GM20000 (cell line): ENCODE measurements at regions not wholly inside any gene's neighbourhood (a gene's known extent, or its start where the extent isn't known, plus 50 kb on each side); places are given as distances from the start of the nearest gene placed in this dataset.

ENCODE experiments used
- DNase-seq: peaks from one replicate; pipeline ENCODE4 v3.0.0; 2012; ENCODE audit warnings: low spot score
- TF ChIP-seq, protein P1 (sequence below): IDR thresholded peaks from 2 replicates; pipeline ENCODE4 v1.5.1; 2012; ENCODE audit warnings: mild to moderate bottlenecking, control low read depth; ENCODE audit errors: extremely low read depth, missing control alignments

DNA sequence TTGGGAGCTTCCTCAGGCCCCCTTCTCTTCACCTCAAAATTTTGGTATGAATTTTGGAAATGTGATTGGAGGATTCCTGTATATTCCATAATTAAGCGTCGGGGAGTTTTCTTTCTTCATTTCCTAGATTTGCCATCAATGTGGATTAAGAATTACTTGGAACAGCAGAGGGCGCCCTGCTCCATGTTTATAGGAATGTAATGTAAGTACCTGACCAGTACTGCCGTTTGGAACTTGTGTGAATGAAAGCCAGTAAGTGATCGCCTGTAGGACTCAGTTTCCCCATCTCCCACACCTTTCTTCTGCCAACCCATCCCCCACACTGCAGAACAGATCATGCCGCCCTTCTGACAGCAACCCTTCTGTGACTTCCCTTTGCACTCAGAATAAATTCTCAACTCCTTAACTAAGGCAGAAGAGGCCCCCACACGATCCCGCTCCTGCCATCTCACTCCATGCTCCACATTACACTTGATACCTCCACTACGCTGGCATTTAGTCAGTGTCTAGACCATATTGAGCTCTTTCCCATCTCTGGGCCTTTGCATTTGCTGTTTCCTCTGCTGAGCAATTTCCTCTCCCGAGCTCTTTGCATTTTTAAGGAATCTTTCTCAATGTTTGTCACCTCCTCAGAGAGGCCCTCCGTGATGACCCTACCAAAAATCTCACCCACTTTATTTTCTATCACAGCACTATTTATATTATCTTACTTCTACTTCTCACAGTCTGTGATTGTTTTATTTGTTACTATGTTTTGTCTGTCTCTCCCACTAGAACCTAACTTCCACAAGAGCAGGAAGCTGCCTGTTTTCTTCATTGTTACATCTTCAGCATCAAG lies 79.5 kb upstream of the HTR4 start:
- DNase-seq = peak; percentile 26
- TF ChIP-seq, protein P1, sequence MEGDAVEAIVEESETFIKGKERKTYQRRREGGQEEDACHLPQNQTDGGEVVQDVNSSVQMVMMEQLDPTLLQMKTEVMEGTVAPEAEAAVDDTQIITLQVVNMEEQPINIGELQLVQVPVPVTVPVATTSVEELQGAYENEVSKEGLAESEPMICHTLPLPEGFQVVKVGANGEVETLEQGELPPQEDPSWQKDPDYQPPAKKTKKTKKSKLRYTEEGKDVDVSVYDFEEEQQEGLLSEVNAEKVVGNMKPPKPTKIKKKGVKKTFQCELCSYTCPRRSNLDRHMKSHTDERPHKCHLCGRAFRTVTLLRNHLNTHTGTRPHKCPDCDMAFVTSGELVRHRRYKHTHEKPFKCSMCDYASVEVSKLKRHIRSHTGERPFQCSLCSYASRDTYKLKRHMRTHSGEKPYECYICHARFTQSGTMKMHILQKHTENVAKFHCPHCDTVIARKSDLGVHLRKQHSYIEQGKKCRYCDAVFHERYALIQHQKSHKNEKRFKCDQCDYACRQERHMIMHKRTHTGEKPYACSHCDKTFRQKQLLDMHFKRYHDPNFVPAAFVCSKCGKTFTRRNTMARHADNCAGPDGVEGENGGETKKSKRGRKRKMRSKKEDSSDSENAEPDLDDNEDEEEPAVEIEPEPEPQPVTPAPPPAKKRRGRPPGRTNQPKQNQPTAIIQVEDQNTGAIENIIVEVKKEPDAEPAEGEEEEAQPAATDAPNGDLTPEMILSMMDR = peak; percentile 72

DNA sequence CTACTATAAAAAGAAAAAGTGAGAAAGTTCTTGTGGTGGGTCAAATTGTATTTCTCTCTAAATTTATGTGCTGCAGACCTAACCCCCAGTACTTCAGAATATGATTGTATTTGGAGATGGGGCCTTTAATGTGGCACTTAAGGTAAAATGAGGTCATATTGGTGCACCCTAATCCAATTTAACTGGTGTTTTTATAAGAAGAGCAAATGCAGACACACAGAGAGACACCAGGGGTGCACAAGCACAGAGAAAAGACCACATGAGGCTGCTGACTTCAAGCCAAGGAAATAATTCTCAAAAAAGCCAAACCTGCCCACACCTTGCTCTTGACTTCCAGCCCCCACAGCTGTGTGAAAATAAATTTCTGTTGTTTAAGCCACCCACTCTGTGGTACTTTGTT lies 80.2 kb upstream of the HTR4 start:
- no peak for DNase-seq
- TF ChIP-seq, protein P1 = no peak

DNA sequence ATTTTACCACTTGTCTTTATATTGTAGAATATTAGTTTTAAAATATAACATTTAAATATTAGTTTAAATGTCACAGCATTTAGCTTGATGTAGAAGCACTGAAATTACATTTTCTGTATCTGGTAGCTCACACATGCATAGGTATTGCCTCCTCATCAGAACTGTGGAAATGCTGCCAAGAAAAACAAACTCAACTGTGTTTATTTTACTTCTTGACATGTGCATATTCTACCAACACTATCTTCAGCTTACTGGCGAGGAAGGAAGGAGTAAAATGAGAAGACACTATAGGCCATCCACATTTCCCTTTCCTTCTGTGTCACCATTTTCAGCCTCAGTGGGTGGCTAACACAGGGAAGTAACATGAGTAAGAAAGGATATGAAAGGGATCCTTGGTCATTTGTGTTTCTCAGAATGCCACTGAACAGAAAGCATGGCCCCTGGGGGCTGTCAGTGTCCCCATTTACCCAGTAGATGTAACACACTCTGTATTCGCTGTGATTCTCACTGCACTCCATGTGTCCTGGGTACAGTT lies 81.0 kb upstream of the HTR4 start:
- TF ChIP-seq, protein P1 = no peak
- DNase-seq = no peak

DNA sequence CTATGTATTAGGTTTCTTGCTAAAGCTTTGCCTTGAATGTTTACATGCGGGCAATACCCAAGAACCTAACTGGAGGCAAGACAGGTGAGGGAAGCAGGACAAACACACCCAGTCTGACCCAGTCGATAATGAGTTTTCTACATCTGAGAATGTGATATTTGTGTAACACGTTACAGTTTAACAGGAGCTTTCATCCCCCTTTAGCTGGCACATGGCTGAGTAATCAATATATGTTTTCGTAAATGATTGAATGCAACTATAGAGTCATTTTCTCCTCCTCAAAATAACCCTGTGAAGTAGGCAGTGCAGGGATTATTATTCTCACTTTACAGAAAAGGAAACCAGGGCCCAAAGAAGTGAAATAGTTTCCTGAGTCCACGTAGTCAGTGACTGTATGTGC lies 84.7 kb upstream of the HTR4 start:
- TF ChIP-seq, protein P1 = no peak
- no peak for DNase-seq

DNA sequence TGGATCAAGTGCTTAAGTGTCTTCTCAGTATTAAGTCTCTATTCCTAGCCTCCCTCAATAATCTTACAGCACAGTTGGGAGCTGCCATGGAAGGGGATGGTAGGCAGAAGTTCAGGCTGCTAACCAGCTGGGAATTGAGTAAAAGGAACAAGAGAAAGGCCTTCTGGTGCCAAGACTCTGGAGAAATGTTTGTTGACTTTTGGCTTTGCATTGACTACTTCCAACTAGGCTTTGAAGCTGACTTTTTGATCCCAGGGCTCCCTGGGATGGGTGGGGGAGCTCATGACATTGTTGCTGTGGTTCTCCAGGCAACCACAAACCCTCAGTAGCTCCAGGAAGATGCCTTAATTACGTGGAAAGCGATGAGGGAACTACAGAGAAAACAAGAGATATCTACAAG lies 85.2 kb upstream of the HTR4 start:
- TF ChIP-seq, protein P1 = no peak

DNA sequence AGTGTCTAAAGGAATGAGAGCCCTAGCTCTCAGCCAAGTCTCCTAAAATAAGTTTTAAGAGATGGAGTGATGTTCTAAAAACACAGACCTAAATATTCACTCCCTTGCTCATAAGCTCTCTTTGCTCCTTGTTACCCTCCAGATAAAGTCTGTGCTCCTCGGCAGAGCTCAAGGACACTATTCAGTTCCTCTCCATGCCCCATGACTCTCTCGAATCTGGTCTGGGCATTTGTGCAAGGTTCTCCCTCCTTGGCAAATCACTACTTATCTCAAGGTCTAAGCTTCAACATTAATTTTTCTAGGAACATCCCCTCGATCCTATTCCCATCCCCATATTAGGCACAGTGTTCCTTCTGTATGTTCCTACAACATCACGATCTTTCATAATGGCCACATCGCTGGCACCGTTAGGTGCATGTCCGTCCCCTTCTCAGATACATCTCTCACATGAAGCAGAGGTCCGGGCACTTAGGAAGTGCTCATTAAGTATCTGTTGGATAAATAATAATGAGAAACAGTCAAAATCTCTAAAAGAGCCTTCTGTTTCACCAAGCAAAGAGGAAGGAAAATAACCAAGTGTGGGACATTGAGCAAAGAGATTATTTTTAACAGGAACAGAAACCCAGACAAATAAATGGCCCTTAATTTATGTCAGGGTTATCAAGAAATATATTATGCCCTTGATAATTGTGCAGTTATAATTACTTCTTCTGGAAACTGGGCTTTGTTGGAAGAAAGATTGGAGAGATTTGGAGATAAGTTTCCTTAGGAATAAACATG lies 85.9 kb upstream of the HTR4 start:
- TF ChIP-seq, protein P1 = no peak
- no peak for DNase-seq

More for the DNA sequence above, 85.2 kb upstream of the HTR4 start:
- DNase-seq = no peak
